RWPE2 (cell line): ENCODE measurements at regions not wholly inside any gene's neighbourhood (a gene's known extent, or its start where the extent isn't known, plus 50 kb on each side); places are given as distances from the start of the nearest gene placed in this dataset.
A peak's percentile ranks its signal among the peaks of the same experiment; 100 is the strongest.

Experiments used
- ATAC-seq: fragments of 200-7000 bp; cut with Tn5 transposase; 3 replicates; pipeline ENCODE4 v1.9.1; 2021; ENCODE audit warnings: low read depth
- DNase-seq: peaks from one replicate; pipeline ENCODE4 v3.0.0-alpha.2; 2020; ENCODE audit warnings: low spot score
- H3K27ac ChIP-seq: fragments of 450-650 bp; 2 replicates; pipeline ENCODE4 v1.5.1; 2017; ENCODE audit warnings: mild to moderate bottlenecking; ENCODE audit not compliant: poor library complexity, severe bottlenecking
- H3K27me3 ChIP-seq: fragments of 250-450 bp; sonication (Bioruptor Pico); 2 replicates; pipeline ENCODE4 v1.5.1; 2021; ENCODE audit warnings: mild to moderate bottlenecking, moderate library complexity; ENCODE audit not compliant: insufficient read depth, poor library complexity, severe bottlenecking
- H3K36me3 ChIP-seq: fragments of 250-450 bp; sonication (Bioruptor Pico); 2 replicates; pipeline ENCODE4 v1.5.1; 2020; ENCODE audit warnings: low read depth, mild to moderate bottlenecking, moderate library complexity
- H3K4me1 ChIP-seq: fragments of 250-450 bp; sonication (Bioruptor Pico); 2 replicates; pipeline ENCODE4 v1.5.1; 2021; ENCODE audit warnings: mild to moderate bottlenecking, moderate library complexity; ENCODE audit not compliant: insufficient read depth, poor library complexity, severe bottlenecking
- H3K4me3 ChIP-seq: fragments of 250-450 bp; sonication (Bioruptor Pico); 2 replicates; pipeline ENCODE4 v1.5.1; 2021; ENCODE audit warnings: mild to moderate bottlenecking, moderate library complexity; ENCODE audit not compliant: severe bottlenecking
- H3K9me3 ChIP-seq: fragments of 250-450 bp; sonication (Bioruptor Pico); 2 replicates; pipeline ENCODE4 v1.5.1; 2021; ENCODE audit warnings: mild to moderate bottlenecking, moderate library complexity; ENCODE audit not compliant: severe bottlenecking
- CTCF ChIP-seq: fragments of 450-650 bp; IDR thresholded peaks from one replicate; pipeline ENCODE4 v1.5.1; 2017; ENCODE audit warnings: mild to moderate bottlenecking, moderate library complexity; ENCODE audit not compliant: poor library complexity, severe bottlenecking

- ATAC-seq (no peak), DNase-seq (no peak)
- no peak overlapping the region for H3K4me3 ChIP-seq
- H3K36me3 ChIP-seq: no peaks in the 10 kb centered on the region
- H3K27me3 ChIP-seq: no peaks in the 10 kb centered on the region
- peaks cover 2% of the 10 kb centered on the region for H3K9me3 ChIP-seq
- no peak for TF ChIP-seq CTCF
- H3K4me1 ChIP-seq: no peaks in the 10 kb centered on the region
- H3K27ac ChIP-seq: no peak overlapping the region
Observed at GRCh38 chr5:175253597-175253996, 190.4 kb downstream of the DRD1 start.

DNA sequence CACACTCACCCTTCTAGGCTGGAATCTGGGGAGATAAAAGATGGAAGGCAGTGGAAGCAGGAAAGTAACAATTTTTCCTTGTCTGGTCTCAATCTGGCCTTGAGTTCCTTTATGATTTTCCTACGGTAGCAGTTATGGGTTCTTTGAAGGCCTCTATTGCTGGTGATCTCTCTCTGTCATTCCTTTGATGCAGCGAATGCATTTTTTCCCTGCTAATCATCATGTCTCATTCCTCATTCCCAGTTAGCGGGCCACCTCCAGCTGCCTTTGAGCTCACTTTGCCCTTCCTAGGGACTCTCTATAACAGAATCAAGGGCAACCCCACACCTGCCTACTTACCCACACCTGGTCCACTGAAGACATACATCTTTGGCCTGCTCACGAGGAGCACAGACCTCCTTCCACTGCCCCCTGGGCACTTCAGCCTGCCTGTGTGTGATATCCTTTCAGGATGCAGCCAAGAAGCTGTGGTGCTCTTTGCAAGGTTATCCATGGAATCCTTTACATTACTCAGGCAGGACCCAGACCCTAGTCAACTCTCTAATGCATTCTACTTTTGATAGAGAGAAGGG, 191.7 kb downstream of the DRD1 start:
- no peak overlapping the region for H3K27ac ChIP-seq
- DNase-seq (no peak), ATAC-seq (peak; percentile 10; the same call in 1 of the 3 replicates)
- H3K27me3 ChIP-seq: no peaks in the 10 kb centered on the region
- peaks cover 2% of the 10 kb centered on the region for H3K9me3 ChIP-seq
- H3K36me3 ChIP-seq: no peaks in the 10 kb centered on the region
- no peak overlapping the region for H3K4me3 ChIP-seq
- H3K4me1 ChIP-seq: no peaks in the 10 kb centered on the region
- TF ChIP-seq CTCF: no peak

GRCh38 chr5:175250426-175250825, 193.6 kb downstream of the DRD1 start:
- Histone ChIP-seq H3K9me3 (no peaks in the 10 kb centered on the region), H3K27me3 (no peaks in the 10 kb centered on the region), H3K27ac (no peak overlapping the region), H3K36me3 (no peaks in the 10 kb centered on the region), H3K4me1 (peaks cover 13% of the 10 kb centered on the region), H3K4me3 (no peak overlapping the region)
- no peak for DNase-seq
- TF ChIP-seq CTCF: no peak
- no peak for ATAC-seq

- no peak for DNase-seq
- peaks cover 13% of the 10 kb centered on the region for H3K4me1 ChIP-seq
- no peaks in the 10 kb centered on the region for H3K36me3 ChIP-seq
- H3K9me3 ChIP-seq: no peaks in the 10 kb centered on the region
- H3K27ac ChIP-seq: no peak overlapping the region
- ATAC-seq: no peak
- no peak overlapping the region for H3K4me3 ChIP-seq
- no peaks in the 10 kb centered on the region for H3K27me3 ChIP-seq
- TF ChIP-seq CTCF: no peak
Observed at GRCh38 chr5:175248416-175248905, 195.5 kb downstream of the DRD1 start.

GRCh38 chr5:175246889-175247520, 197.0 kb downstream of the DRD1 start:
- DNase-seq: no peak
- peaks cover 13% of the 10 kb centered on the region for H3K4me1 ChIP-seq
- peak overlapping the region; percentile 63 for H3K27ac ChIP-seq
- no peak for TF ChIP-seq CTCF
- H3K9me3 ChIP-seq: no peaks in the 10 kb centered on the region
- no peaks in the 10 kb centered on the region for H3K36me3 ChIP-seq
- no peak overlapping the region for H3K4me3 ChIP-seq
- no peak for ATAC-seq
- H3K27me3 ChIP-seq: no peaks in the 10 kb centered on the region
